HCT116 (cell line): ENCODE measurements at regions not wholly inside any gene's neighbourhood (a gene's known extent, or its start where the extent isn't known, plus 50 kb on each side); places are given as distances from the start of the nearest gene placed in this dataset.

Experiments
- ATAC-seq: fragments of 200-7000 bp; cut with Tn5 transposase; 2 replicates; pipeline ENCODE4 v1.9.1; 2020; ENCODE audit warnings: mild to moderate bottlenecking, moderate library complexity
- BruUV-seq: library from RNA; stranded (reverse); fragments of 400-500 nt; replicated peaks from 2 replicates; lab custom pipeline; 2021; lab: Mats Ljungman, UMichigan
- CTCF ChIA-PET: fragments of 300-600 bp; sonication (Branson Sonifier 250); formaldehyde crosslinking; loops from one replicate; lab custom pipeline; 2021; ENCODE audit warnings: antibody characterized with exemption; lab: Charles Lee
- POLR2A ChIA-PET: fragments of 300-600, 350-600 bp; sonication (Branson Sonifier 250); formaldehyde crosslinking; loops from one replicate; lab custom pipeline; 2021; ENCODE audit warnings: antibody characterized with exemption; lab: Charles Lee
- RAD21 ChIA-PET, 2 experiments: fragments of 300-600 bp; sonication (Branson Sonifier 250); formaldehyde crosslinking; loops; one replicate each; lab custom pipeline; 2023; ENCODE audit warnings: low total read pairs in 2 of 2; ENCODE audit not compliant: uncharacterized antibody in 2 of 2, unreplicated experiment in 2 of 2, low non-redundant PET in 1 of 2; lab: Charles Lee
- DNase-seq: peaks from one replicate; pipeline ENCODE4 v3.0.0-alpha.2; 2010; ENCODE audit warnings: low read depth, low spot score
- H2AFZ ChIP-seq: fragments of 200-600 bp; shearing (Covaris generic), sonication (generic); 2 replicates; pipeline ENCODE4 v1.6.1; 2017; ENCODE audit warnings: low read depth, mixed run types, mixed read lengths, antibody characterized with exemption, low read length; ENCODE audit not compliant: poor library complexity, severe bottlenecking
- H3K27ac ChIP-seq: 2 replicates; pipeline ENCODE4 v1.5.1; 2012; ENCODE audit warnings: low read depth, low read length
- H3K27me3 ChIP-seq: fragments of 200-600 bp; sonication (generic); 2 replicates; pipeline ENCODE4 v1.6.1; 2016; ENCODE audit warnings: mixed run types, low read length, mixed read lengths; ENCODE audit not compliant: insufficient read depth
- H3K36me3 ChIP-seq, 2 experiments: fragments of 200-500 bp in 1 of 2; fragments of 200-600 bp in 1 of 2; sonication (Bioruptor generic) in 1 of 2; sonication (generic) in 1 of 2; 2 replicates each; pipeline versions ENCODE4 v1.5.1 to v1.6.1; 2014 to 2016; ENCODE audit warnings: low read length in 2 of 2, inconsistent platforms in 1 of 2, mixed read lengths in 1 of 2, mixed run types in 1 of 2; ENCODE audit not compliant: insufficient read depth in 2 of 2, control insufficient read depth in 1 of 2
- H3K4me1 ChIP-seq, 2 experiments: fragments of 200-600 bp in 1 of 2; sonication (generic) in 1 of 2; 2 replicates each; pipeline versions ENCODE4 v1.5.1 to v1.6.1; 2012 to 2017; ENCODE audit warnings: low read length in 2 of 2, inconsistent platforms in 1 of 2, mild to moderate bottlenecking in 1 of 2, mixed read lengths in 1 of 2, mixed run types in 1 of 2, moderate library complexity in 1 of 2; ENCODE audit not compliant: insufficient read depth in 2 of 2, control insufficient read depth in 1 of 2
- H3K4me2 ChIP-seq: fragments of 200-600 bp; sonication (generic); 2 replicates; pipeline ENCODE4 v1.6.1; 2017; ENCODE audit warnings: mixed run types, low read length, mixed read lengths
- H3K4me3 ChIP-seq, 2 experiments: fragments of 200-600 bp in 1 of 2; sonication (generic) in 1 of 2; replicated peaks in 1 of 2; 2 replicates each; pipeline ENCODE4 v1.5.1; 2011 to 2016; ENCODE audit warnings: low read length in 2 of 2, control low read depth in 1 of 2, low read depth in 1 of 2, mild to moderate bottlenecking in 1 of 2, mixed read lengths in 1 of 2, mixed run types in 1 of 2
- H3K79me2 ChIP-seq: fragments of 200-600 bp; sonication (generic); 2 replicates; pipeline ENCODE4 v1.6.1; 2017; ENCODE audit warnings: mild to moderate bottlenecking, mixed run types, low read length, moderate library complexity, mixed read lengths; ENCODE audit not compliant: insufficient read depth
- H3K9ac ChIP-seq: fragments of 200-600 bp; sonication (generic); 2 replicates; pipeline ENCODE4 v1.6.1; 2016; ENCODE audit warnings: low read length, mixed read lengths
- H3K9me2 ChIP-seq: fragments of 200-600 bp; sonication (generic), shearing (Covaris generic); 2 replicates; pipeline ENCODE4 v1.6.1; 2017; ENCODE audit warnings: mixed run types, mild to moderate bottlenecking, moderate library complexity; ENCODE audit not compliant: insufficient read depth
- H3K9me3 ChIP-seq, 2 experiments: fragments of 200-500 bp in 1 of 2; fragments of 200-600 bp in 1 of 2; sonication (Bioruptor generic) in 1 of 2; sonication (generic) in 1 of 2; 2 replicates each; pipeline ENCODE4 v1.6.1; 2014 to 2017; ENCODE audit warnings: low read length in 2 of 2, mixed read lengths in 2 of 2, inconsistent platforms in 1 of 2, low read depth in 1 of 2, mild to moderate bottlenecking in 1 of 2, mixed run types in 1 of 2, moderate library complexity in 1 of 2; ENCODE audit not compliant: control insufficient read depth in 1 of 2, insufficient read depth in 1 of 2
- H4K20me1 ChIP-seq: fragments of 200-600 bp; sonication (generic), shearing (Covaris generic); 2 replicates; pipeline ENCODE4 v1.6.1; 2017; ENCODE audit warnings: mixed run types, mild to moderate bottlenecking, moderate library complexity; ENCODE audit not compliant: insufficient read depth
- EGR1 ChIP-seq: IDR thresholded peaks from 2 replicates; pipeline ENCODE4 v1.6.1; 2012; ENCODE audit warnings: low read depth
- ELF1 ChIP-seq: IDR thresholded peaks from 2 replicates; pipeline ENCODE4 v1.6.1; 2012; ENCODE audit warnings: low read depth, borderline replicate concordance
- EZH2phosphoT487 ChIP-seq: fragments of 200-600 bp; IDR thresholded peaks from 2 replicates; pipeline ENCODE4 v1.6.1; 2018; ENCODE audit warnings: antibody characterized with exemption, borderline replicate concordance
- FOSL1 ChIP-seq: IDR thresholded peaks from 2 replicates; pipeline ENCODE4 v1.6.1; 2012; ENCODE audit warnings: low read depth
- JUND ChIP-seq: IDR thresholded peaks from 2 replicates; pipeline ENCODE4 v1.6.1; 2012
- POLR2AphosphoS5 ChIP-seq: IDR thresholded peaks from 2 replicates; pipeline ENCODE4 v1.6.1; 2011; ENCODE audit warnings: mild to moderate bottlenecking, low read depth, low read length, moderate library complexity
- SIN3A ChIP-seq: IDR thresholded peaks from 2 replicates; pipeline ENCODE4 v1.6.1; 2012; ENCODE audit warnings: low read depth
- SP1 ChIP-seq: IDR thresholded peaks from 2 replicates; pipeline ENCODE4 v1.6.1; 2012; ENCODE audit warnings: low read depth
- TCF7L2 ChIP-seq: IDR thresholded peaks from 2 replicates; pipeline ENCODE4 v1.7.0; 2011; ENCODE audit warnings: borderline replicate concordance, inconsistent platforms; ENCODE audit not compliant: insufficient read depth, insufficient read length; ENCODE audit errors: extremely low read depth
- ZFX ChIP-seq: fragments of 450-650 bp; IDR thresholded peaks from 2 replicates; pipeline ENCODE4 v1.6.1; 2017
- intact Hi-C: fragments of 100-400 bp; cut with micrococcal nuclease; formaldehyde crosslinking; loops from 2 replicates; pipeline ENCODE4 v1.10.0; 2022
- TF ChIP-seq, protein P1 (sequence below), 3 experiments: fragments of 200-600 bp in 1 of 3; sonication (generic) in 1 of 3; IDR thresholded peaks in 2 of 3; conservative IDR thresholded peaks in 1 of 3; 2 replicates each; pipeline ENCODE4 v1.5.1; 2012 to 2017; ENCODE audit warnings: low read depth in 2 of 3, low read length in 2 of 3, antibody characterized with exemption in 1 of 3, borderline replicate concordance in 1 of 3, control low read depth in 1 of 3, mild to moderate bottlenecking in 1 of 3, mixed read lengths in 1 of 3, mixed run types in 1 of 3, moderate library complexity in 1 of 3; ENCODE audit not compliant: insufficient read depth in 1 of 3
- TF ChIP-seq, protein P2 (sequence below): IDR thresholded peaks from 2 replicates; pipeline ENCODE4 v1.6.1; 2012; ENCODE audit warnings: low read depth

DNA sequence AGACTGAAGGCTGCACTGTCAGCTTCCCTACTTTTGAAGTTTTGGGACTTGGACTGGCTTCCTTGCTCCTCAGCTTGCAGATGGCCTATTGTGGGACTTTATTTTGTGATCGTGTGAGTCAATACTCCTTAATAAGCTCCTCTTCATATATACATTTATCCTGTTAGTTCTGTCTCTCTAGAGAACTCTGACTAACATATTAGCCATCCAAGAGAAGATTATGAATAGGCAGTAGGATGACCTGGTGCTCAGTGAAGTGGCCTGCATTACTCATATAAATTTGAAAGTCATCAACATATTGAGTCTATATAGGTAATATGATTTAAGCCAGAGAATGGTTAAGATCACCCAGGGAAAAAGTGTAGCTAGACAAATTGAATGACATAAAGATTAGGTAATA, 136.3 kb upstream of the UFM1 start:
- intact Hi-C loops, result no loop called here

DNA sequence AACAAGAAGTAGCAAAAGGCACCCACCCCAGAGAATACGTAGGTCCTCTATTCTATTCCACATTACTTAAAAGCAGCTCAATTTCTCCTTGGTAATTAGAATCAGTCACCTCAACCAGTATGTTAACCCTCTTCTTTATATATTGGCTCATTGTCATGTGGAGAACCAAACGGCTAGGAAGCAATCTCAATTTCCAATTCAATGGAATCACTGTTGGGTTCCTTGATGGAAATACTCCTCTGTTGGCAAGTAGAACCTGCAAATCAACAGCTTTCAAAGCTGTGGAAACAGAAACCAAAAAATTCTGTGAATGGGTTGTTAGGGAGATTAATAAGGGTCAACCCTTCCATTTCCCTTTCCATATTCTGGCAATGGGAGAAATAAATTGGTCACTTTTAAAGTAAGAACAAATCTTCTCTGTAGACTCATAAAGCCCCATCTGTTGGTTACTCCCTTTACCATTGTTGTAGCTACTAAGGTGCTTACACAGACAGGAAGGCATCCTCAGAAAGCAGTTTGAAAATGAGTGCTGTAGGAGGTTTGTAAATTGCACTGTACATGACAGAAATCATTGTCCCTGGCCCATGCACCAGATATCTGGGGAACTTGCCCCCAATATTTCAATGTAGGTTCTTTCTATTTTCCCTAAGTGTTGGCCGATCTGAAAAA, 138.6 kb upstream of the UFM1 start:
- CTCF ChIA-PET, result no interaction called here
- no peaks in the 10 kb centered on the region for H3K79me2 ChIP-seq
- TF ChIP-seq FOSL1, result no peak
- TF ChIP-seq, protein P1, sequence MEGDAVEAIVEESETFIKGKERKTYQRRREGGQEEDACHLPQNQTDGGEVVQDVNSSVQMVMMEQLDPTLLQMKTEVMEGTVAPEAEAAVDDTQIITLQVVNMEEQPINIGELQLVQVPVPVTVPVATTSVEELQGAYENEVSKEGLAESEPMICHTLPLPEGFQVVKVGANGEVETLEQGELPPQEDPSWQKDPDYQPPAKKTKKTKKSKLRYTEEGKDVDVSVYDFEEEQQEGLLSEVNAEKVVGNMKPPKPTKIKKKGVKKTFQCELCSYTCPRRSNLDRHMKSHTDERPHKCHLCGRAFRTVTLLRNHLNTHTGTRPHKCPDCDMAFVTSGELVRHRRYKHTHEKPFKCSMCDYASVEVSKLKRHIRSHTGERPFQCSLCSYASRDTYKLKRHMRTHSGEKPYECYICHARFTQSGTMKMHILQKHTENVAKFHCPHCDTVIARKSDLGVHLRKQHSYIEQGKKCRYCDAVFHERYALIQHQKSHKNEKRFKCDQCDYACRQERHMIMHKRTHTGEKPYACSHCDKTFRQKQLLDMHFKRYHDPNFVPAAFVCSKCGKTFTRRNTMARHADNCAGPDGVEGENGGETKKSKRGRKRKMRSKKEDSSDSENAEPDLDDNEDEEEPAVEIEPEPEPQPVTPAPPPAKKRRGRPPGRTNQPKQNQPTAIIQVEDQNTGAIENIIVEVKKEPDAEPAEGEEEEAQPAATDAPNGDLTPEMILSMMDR (IDR thresholded peaks at IDR 0.05 in 2 of 3, conservative IDR thresholded peaks at IDR 0.05 in 1 of 3; ENCODE audit: borderline replicate concordance in 1 of 3, insufficient read depth in 1 of 3, low read depth in 2 of 3, low read length in 2 of 3), result no peak
- TF ChIP-seq ZFX, result no peak
- TF ChIP-seq, protein P2, sequence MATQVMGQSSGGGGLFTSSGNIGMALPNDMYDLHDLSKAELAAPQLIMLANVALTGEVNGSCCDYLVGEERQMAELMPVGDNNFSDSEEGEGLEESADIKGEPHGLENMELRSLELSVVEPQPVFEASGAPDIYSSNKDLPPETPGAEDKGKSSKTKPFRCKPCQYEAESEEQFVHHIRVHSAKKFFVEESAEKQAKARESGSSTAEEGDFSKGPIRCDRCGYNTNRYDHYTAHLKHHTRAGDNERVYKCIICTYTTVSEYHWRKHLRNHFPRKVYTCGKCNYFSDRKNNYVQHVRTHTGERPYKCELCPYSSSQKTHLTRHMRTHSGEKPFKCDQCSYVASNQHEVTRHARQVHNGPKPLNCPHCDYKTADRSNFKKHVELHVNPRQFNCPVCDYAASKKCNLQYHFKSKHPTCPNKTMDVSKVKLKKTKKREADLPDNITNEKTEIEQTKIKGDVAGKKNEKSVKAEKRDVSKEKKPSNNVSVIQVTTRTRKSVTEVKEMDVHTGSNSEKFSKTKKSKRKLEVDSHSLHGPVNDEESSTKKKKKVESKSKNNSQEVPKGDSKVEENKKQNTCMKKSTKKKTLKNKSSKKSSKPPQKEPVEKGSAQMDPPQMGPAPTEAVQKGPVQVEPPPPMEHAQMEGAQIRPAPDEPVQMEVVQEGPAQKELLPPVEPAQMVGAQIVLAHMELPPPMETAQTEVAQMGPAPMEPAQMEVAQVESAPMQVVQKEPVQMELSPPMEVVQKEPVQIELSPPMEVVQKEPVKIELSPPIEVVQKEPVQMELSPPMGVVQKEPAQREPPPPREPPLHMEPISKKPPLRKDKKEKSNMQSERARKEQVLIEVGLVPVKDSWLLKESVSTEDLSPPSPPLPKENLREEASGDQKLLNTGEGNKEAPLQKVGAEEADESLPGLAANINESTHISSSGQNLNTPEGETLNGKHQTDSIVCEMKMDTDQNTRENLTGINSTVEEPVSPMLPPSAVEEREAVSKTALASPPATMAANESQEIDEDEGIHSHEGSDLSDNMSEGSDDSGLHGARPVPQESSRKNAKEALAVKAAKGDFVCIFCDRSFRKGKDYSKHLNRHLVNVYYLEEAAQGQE, result no peak
- no peak for TF ChIP-seq SP1
- TF ChIP-seq POLR2AphosphoS5, result no peak
- no peak for TF ChIP-seq SIN3A

More for the DNA sequence above, 136.3 kb upstream of the UFM1 start:
- Histone ChIP-seq H3K4me3 (no peak overlapping the region), H3K4me1 (no peaks in the 10 kb centered on the region), H3K36me3 (no peaks in the 10 kb centered on the region), H3K27me3 (no peaks in the 10 kb centered on the region), H3K9me2 (no peaks in the 10 kb centered on the region), H3K4me2 (no peak overlapping the region), H3K9ac (no peak overlapping the region), H4K20me1 (no peaks in the 10 kb centered on the region; the same call in 1 of the 2 replicates), H2AFZ (no peak overlapping the region), H3K9me3 (peaks cover 5 to 19% of the 10 kb centered on the region in 2 experiments; a peak in 3 of 4 replicates), H3K79me2 (no peaks in the 10 kb centered on the region), H3K27ac (no peak overlapping the region)
- ChIA-PET CTCF (no interaction called here), POLR2A (no interaction called here), RAD21 (no interaction called here)
- no peak for ATAC-seq
- no peak for DNase-seq
- TF ChIP-seq TCF7L2 (no peak), ELF1 (no peak), POLR2AphosphoS5 (no peak), EGR1 (no peak), JUND (no peak), EZH2phosphoT487 (no peak)
- TF ChIP-seq, protein P1 (IDR thresholded peaks at IDR 0.05 in 2 of 3, conservative IDR thresholded peaks at IDR 0.05 in 1 of 3; ENCODE audit: borderline replicate concordance in 1 of 3, insufficient read depth in 1 of 3, low read depth in 2 of 3, low read length in 2 of 3), result no peak
- no TSS peak for BruUV-seq

More for the DNA sequence above, 138.6 kb upstream of the UFM1 start:
- Histone ChIP-seq H3K4me2 (no peak overlapping the region), H3K27ac (no peak overlapping the region), H3K9me3 (peaks cover 0 to 5% of the 10 kb centered on the region in 2 experiments; a peak in 3 of 4 replicates), H2AFZ (no peak overlapping the region), H4K20me1 (no peaks in the 10 kb centered on the region), H3K27me3 (no peaks in the 10 kb centered on the region), H3K9me2 (no peaks in the 10 kb centered on the region), H3K4me3 (no peak overlapping the region), H3K36me3 (no peaks in the 10 kb centered on the region), H3K9ac (no peak overlapping the region), H3K4me1 (no peaks in the 10 kb centered on the region)
- intact Hi-C loops, result no loop called here
- RAD21 ChIA-PET, result no interaction called here
- no TSS peak for BruUV-seq
- ATAC-seq (no peak), DNase-seq (no peak)
- POLR2A ChIA-PET, result no interaction called here
